ENCODE measurements at regions not wholly inside any gene's neighbourhood (a gene's known extent, or its start where the extent isn't known, plus 50 kb on each side); places are given as distances from the start of the nearest gene placed in this dataset.

DNA sequence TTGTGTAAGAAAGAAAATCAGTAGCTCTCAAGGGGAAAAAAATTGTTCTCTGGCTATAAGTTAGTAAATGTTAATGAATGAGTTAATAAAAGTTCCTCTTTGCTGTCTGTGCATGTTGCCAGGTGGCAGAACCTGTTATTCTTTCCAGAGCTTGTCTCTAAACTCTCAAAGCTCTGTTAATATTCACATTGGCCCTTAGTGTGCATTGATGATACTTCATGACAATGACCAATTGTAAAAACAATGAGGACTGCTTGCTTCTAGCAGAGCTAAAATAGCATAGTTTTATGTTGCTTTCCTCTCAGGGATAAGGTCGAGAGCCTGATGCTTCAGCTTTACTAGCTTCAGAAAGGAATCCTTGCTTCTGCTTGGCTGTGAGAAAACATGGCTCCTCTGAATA is 91.5 kb downstream of the RAD51AP2 start:
- Mint-ChIP-seq H3K36me3 (ENCODE audit: low read depth) (no peaks in the 10 kb centered on the region), H3K27ac (no peak overlapping the region), H3K4me3 (no peak overlapping the region), H3K9me3 (no peaks in the 10 kb centered on the region), H3K27me3 (no peaks in the 10 kb centered on the region), H3K4me1 (ENCODE audit: low read depth) (no peaks in the 10 kb centered on the region)
- intact Hi-C loops (cut with micrococcal nuclease), result no loop called here
- no peak for ATAC-seq
- no peak for DNase-seq
- TF ChIP-seq, protein P1, sequence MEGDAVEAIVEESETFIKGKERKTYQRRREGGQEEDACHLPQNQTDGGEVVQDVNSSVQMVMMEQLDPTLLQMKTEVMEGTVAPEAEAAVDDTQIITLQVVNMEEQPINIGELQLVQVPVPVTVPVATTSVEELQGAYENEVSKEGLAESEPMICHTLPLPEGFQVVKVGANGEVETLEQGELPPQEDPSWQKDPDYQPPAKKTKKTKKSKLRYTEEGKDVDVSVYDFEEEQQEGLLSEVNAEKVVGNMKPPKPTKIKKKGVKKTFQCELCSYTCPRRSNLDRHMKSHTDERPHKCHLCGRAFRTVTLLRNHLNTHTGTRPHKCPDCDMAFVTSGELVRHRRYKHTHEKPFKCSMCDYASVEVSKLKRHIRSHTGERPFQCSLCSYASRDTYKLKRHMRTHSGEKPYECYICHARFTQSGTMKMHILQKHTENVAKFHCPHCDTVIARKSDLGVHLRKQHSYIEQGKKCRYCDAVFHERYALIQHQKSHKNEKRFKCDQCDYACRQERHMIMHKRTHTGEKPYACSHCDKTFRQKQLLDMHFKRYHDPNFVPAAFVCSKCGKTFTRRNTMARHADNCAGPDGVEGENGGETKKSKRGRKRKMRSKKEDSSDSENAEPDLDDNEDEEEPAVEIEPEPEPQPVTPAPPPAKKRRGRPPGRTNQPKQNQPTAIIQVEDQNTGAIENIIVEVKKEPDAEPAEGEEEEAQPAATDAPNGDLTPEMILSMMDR (IDR thresholded peaks at IDR 0.05), result no peak
- POLR2A ChIA-PET, result no interaction called here
- CTCF ChIA-PET, result no interaction called here

DNA sequence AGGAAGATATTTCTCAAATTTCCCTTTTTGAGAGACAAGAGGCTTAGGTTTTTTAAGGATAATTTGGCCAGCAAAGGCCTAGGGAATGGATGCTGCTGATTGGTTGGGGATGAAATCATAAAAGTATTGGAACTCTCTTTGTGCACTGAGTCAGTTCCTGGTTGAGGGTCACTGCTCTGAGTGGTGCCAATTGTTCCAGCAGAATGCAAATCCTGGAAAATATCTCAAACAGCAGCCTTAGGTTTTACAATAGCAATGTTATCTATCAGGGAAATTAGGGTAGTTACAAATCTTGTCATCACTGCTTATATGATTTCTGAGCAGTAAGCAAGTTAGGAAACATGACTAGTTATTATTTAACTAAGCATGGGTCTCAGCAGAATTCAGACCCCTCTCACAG is 96.2 kb downstream of the RAD51AP2 start:
- ChIA-PET POLR2A (no interaction called here), CTCF (no interaction called here)
- H3K4me1 Mint-ChIP-seq (ENCODE audit: low read depth), result no peaks in the 10 kb centered on the region
- H3K27me3 Mint-ChIP-seq, result no peaks in the 10 kb centered on the region
- intact Hi-C loops (cut with micrococcal nuclease), result no loop called here
- no peaks in the 10 kb centered on the region for H3K36me3 Mint-ChIP-seq (ENCODE audit: low read depth)
- TF ChIP-seq, protein P1 (IDR thresholded peaks at IDR 0.05), result no peak
- no peak overlapping the region for H3K4me3 Mint-ChIP-seq
- H3K9me3 Mint-ChIP-seq, result no peaks in the 10 kb centered on the region
- DNase-seq, result no peak
- no peak overlapping the region for H3K27ac Mint-ChIP-seq
- no peak for ATAC-seq

DNA sequence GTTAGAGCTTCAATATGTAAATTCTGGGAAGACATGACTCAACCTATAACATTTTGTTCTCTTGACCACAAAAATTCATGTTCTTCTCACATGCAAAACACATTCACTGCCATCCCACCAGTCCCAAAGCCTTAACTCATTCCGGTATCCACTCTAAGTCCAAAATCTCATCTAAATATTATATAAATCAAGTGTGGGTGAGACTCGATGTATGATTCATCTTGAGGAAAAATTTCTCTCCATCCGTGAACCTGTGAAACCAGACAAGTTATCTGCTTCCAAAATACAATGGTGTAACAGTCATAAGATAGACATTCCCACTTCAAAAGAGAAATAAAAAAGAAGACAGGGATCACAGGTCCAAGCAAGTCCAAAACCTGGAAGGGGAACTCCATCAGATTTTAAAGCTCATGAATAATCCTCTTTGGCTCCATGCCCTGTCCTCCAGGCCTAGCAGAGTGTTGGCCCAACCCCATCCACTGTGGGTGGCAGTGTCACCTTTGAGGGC is 101.3 kb downstream of the RAD51AP2 start:
- ATAC-seq, result no peak
- Mint-ChIP-seq H3K36me3 (ENCODE audit: low read depth) (no peaks in the 10 kb centered on the region), H3K9me3 (peaks cover 1% of the 10 kb centered on the region), H3K4me3 (no peak overlapping the region), H3K27me3 (no peaks in the 10 kb centered on the region), H3K27ac (no peak overlapping the region), H3K4me1 (ENCODE audit: low read depth) (no peaks in the 10 kb centered on the region)
- DNase-seq, result no peak
- ChIA-PET POLR2A (no interaction called here), CTCF (no interaction called here)
- intact Hi-C loops (cut with micrococcal nuclease), result no loop called here
- TF ChIP-seq, protein P1 (IDR thresholded peaks at IDR 0.05), result no peak

DNA sequence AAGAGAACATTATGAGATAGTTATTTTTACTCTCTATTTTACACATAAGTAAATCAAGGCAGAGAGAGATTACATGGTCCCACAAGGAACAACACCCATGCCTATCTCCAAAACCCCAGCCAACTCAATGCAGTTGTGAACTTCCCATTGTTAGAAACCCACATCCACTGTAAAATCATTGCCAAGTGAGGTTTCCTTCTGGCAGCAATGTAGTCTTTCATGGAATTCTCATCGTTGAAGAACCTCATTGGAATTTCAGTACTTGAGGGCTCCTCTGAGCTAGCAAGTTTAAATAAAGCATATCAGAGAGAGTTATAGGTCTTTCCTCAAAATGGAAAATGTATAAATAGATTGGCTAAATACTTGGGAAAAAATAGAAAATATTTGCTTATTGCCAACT is 105.2 kb downstream of the RAD51AP2 start:
- DNase-seq, result no peak
- peaks cover 1% of the 10 kb centered on the region for H3K9me3 Mint-ChIP-seq
- no peak for ATAC-seq
- no peaks in the 10 kb centered on the region for H3K4me1 Mint-ChIP-seq (ENCODE audit: low read depth)
- H3K27ac Mint-ChIP-seq, result no peak overlapping the region
- intact Hi-C loops (cut with micrococcal nuclease), result no loop called here
- H3K4me3 Mint-ChIP-seq, result no peak overlapping the region
- ChIA-PET CTCF (no interaction called here), POLR2A (no interaction called here)
- H3K36me3 Mint-ChIP-seq (ENCODE audit: low read depth), result no peaks in the 10 kb centered on the region
- TF ChIP-seq, protein P1 (IDR thresholded peaks at IDR 0.05), result no peak
- no peaks in the 10 kb centered on the region for H3K27me3 Mint-ChIP-seq

DNA sequence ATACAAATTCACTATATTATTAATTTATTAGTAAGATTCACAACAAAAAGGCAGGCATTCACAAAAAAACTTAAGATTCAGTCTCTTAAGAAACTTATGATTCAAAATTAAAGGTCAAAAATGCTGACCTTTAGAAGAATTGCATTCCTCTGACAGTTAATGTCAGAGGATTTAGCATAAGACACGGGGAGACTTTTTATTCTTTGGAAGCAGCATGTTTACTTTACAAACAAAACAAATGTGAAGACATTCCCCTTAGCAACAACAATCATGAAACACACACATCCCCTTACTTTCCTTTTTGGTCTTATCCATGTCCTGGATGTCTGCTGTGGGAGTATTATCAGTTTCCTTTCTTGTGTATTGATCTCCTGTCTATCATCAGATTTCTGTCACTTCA is 117.1 kb downstream of the RAD51AP2 start:
- Mint-ChIP-seq H3K9me3 (peaks cover 6% of the 10 kb centered on the region), H3K36me3 (ENCODE audit: low read depth) (no peaks in the 10 kb centered on the region), H3K4me3 (no peak overlapping the region), H3K27me3 (no peaks in the 10 kb centered on the region), H3K27ac (no peak overlapping the region), H3K4me1 (ENCODE audit: low read depth) (no peaks in the 10 kb centered on the region)
- ATAC-seq (no peak), DNase-seq (no peak)
- POLR2A ChIA-PET, result no interaction called here
- CTCF ChIA-PET, result no interaction called here
- intact Hi-C loops (cut with micrococcal nuclease), result no loop called here
- TF ChIP-seq, protein P1 (IDR thresholded peaks at IDR 0.05), result no peak
